SK-MEL-5 (cell line): ENCODE measurements at regions not wholly inside any gene's neighbourhood (a gene's known extent, or its start where the extent isn't known, plus 50 kb on each side); places are given as distances from the start of the nearest gene placed in this dataset.
"Not testable (repeated sequence)": the region's sequence is repeated elsewhere in the genome, so short reads cannot be mapped to it uniquely, and the experiment has no call there.

Experiments
- DNase-seq: peaks from one replicate; pipeline ENCODE4 v3.0.0-alpha.2; 2016; ENCODE audit warnings: low read depth, low spot score
- in situ Hi-C: cut with HindIII; loops from 2 replicates; pipeline ENCODE4 v1.10.0; 2016; ENCODE audit warnings: low sequenced_read_pairs, high pct_unique_total_duplicates, low pct_unique_long_range_greater_than_20kb

- DNase-seq = no peak
- in situ Hi-C loops = no loop called here
These were observed 127.2 kb upstream of the PITX1 start for GRCh38 chr5:135161221-135161620.

GRCh38 chr5:135160036-135160675 is 126.1 kb upstream of the PITX1 start:
- in situ Hi-C loops = no loop called here
- DNase-seq = no peak

- DNase-seq = no peak
- in situ Hi-C loops = no loop called here
These were observed 125.6 kb upstream of the PITX1 start for GRCh38 chr5:135159626-135160025.

GRCh38 chr5:135158982-135159381 is 125.0 kb upstream of the PITX1 start:
- in situ Hi-C loops = no loop called here
- no peak for DNase-seq

- DNase-seq = no peak
- in situ Hi-C loops = no loop called here
These were observed 124.3 kb upstream of the PITX1 start for GRCh38 chr5:135158314-135158697.

GRCh38 chr5:135157421-135158313 is 123.6 kb upstream of the PITX1 start:
- in situ Hi-C loops = no loop called here
- no peak for DNase-seq

GRCh38 chr5:135156715-135157404 is 122.8 kb upstream of the PITX1 start:
- DNase-seq = no peak
- in situ Hi-C loops = no loop called here

- in situ Hi-C loops = no loop called here
- DNase-seq = no peak
These were observed 122.3 kb upstream of the PITX1 start for GRCh38 chr5:135156337-135156714.

- DNase-seq = no peak
- in situ Hi-C loops = no loop called here
These were observed 121.7 kb upstream of the PITX1 start for GRCh38 chr5:135155616-135156214.

GRCh38 chr5:135154961-135155360 is 120.9 kb upstream of the PITX1 start:
- in situ Hi-C loops = no loop called here

GRCh38 chr5:135154197-135154596 is 120.2 kb upstream of the PITX1 start:
- in situ Hi-C loops = no loop called here
- DNase-seq = no peak

More at GRCh38 chr5:135154961-135155360, 120.9 kb upstream of the PITX1 start:
- DNase-seq = no peak

- in situ Hi-C loops = no loop called here
- DNase-seq = no peak
These were observed 119.6 kb upstream of the PITX1 start for GRCh38 chr5:135153661-135154060.

GRCh38 chr5:135153259-135153658 is 119.2 kb upstream of the PITX1 start:
- DNase-seq = no peak
- in situ Hi-C loops = no loop called here

GRCh38 chr5:135151660-135152059 is 117.6 kb upstream of the PITX1 start:
- DNase-seq, in situ Hi-C loops: not testable (repeated sequence)

GRCh38 chr5:135151256-135151655 is 117.2 kb upstream of the PITX1 start:
- DNase-seq = no peak
- in situ Hi-C loops = no loop called here

GRCh38 chr5:135150767-135151166 is 116.7 kb upstream of the PITX1 start:
- no peak for DNase-seq
- in situ Hi-C loops = no loop called here

GRCh38 chr5:135149956-135150723 is 116.1 kb upstream of the PITX1 start:
- in situ Hi-C loops = no loop called here

More at GRCh38 chr5:135149956-135150723, 116.1 kb upstream of the PITX1 start:
- no peak for DNase-seq
